HCT116 (cell line): ENCODE measurements at regions not wholly inside any gene's neighbourhood (a gene's known extent, or its start where the extent isn't known, plus 50 kb on each side); places are given as distances from the start of the nearest gene placed in this dataset.

Source experiments
- ATAC-seq: fragments of 200-7000 bp; cut with Tn5 transposase; 2 replicates; pipeline ENCODE4 v1.9.1; 2020; ENCODE audit warnings: mild to moderate bottlenecking, moderate library complexity
- BruUV-seq: library from RNA; stranded (reverse); fragments of 400-500 nt; replicated peaks from 2 replicates; lab custom pipeline; 2021; lab: Mats Ljungman, UMichigan
- CTCF ChIA-PET: fragments of 300-600 bp; sonication (Branson Sonifier 250); formaldehyde crosslinking; loops from one replicate; lab custom pipeline; 2021; ENCODE audit warnings: antibody characterized with exemption; lab: Charles Lee
- POLR2A ChIA-PET: fragments of 300-600, 350-600 bp; sonication (Branson Sonifier 250); formaldehyde crosslinking; loops from one replicate; lab custom pipeline; 2021; ENCODE audit warnings: antibody characterized with exemption; lab: Charles Lee
- RAD21 ChIA-PET, 2 experiments: fragments of 300-600 bp; sonication (Branson Sonifier 250); formaldehyde crosslinking; loops; one replicate each; lab custom pipeline; 2023; ENCODE audit warnings: low total read pairs in 2 of 2; ENCODE audit not compliant: uncharacterized antibody in 2 of 2, unreplicated experiment in 2 of 2, low non-redundant PET in 1 of 2; lab: Charles Lee
- DNase-seq: peaks from one replicate; pipeline ENCODE4 v3.0.0-alpha.2; 2010; ENCODE audit warnings: low read depth, low spot score
- H2AFZ ChIP-seq: fragments of 200-600 bp; shearing (Covaris generic), sonication (generic); 2 replicates; pipeline ENCODE4 v1.6.1; 2017; ENCODE audit warnings: low read depth, mixed run types, mixed read lengths, antibody characterized with exemption, low read length; ENCODE audit not compliant: poor library complexity, severe bottlenecking
- H3K27ac ChIP-seq: 2 replicates; pipeline ENCODE4 v1.5.1; 2012; ENCODE audit warnings: low read depth, low read length
- H3K27me3 ChIP-seq: fragments of 200-600 bp; sonication (generic); 2 replicates; pipeline ENCODE4 v1.6.1; 2016; ENCODE audit warnings: mixed run types, low read length, mixed read lengths; ENCODE audit not compliant: insufficient read depth
- H3K36me3 ChIP-seq, 2 experiments: fragments of 200-500 bp in 1 of 2; fragments of 200-600 bp in 1 of 2; sonication (Bioruptor generic) in 1 of 2; sonication (generic) in 1 of 2; 2 replicates each; pipeline versions ENCODE4 v1.5.1 to v1.6.1; 2014 to 2016; ENCODE audit warnings: low read length in 2 of 2, inconsistent platforms in 1 of 2, mixed read lengths in 1 of 2, mixed run types in 1 of 2; ENCODE audit not compliant: insufficient read depth in 2 of 2, control insufficient read depth in 1 of 2
- H3K4me1 ChIP-seq, 2 experiments: fragments of 200-600 bp in 1 of 2; sonication (generic) in 1 of 2; 2 replicates each; pipeline versions ENCODE4 v1.5.1 to v1.6.1; 2012 to 2017; ENCODE audit warnings: low read length in 2 of 2, inconsistent platforms in 1 of 2, mild to moderate bottlenecking in 1 of 2, mixed read lengths in 1 of 2, mixed run types in 1 of 2, moderate library complexity in 1 of 2; ENCODE audit not compliant: insufficient read depth in 2 of 2, control insufficient read depth in 1 of 2
- H3K4me2 ChIP-seq: fragments of 200-600 bp; sonication (generic); 2 replicates; pipeline ENCODE4 v1.6.1; 2017; ENCODE audit warnings: mixed run types, low read length, mixed read lengths
- H3K4me3 ChIP-seq, 2 experiments: fragments of 200-600 bp in 1 of 2; sonication (generic) in 1 of 2; replicated peaks in 1 of 2; 2 replicates each; pipeline ENCODE4 v1.5.1; 2011 to 2016; ENCODE audit warnings: low read length in 2 of 2, control low read depth in 1 of 2, low read depth in 1 of 2, mild to moderate bottlenecking in 1 of 2, mixed read lengths in 1 of 2, mixed run types in 1 of 2
- H3K79me2 ChIP-seq: fragments of 200-600 bp; sonication (generic); 2 replicates; pipeline ENCODE4 v1.6.1; 2017; ENCODE audit warnings: mild to moderate bottlenecking, mixed run types, low read length, moderate library complexity, mixed read lengths; ENCODE audit not compliant: insufficient read depth
- H3K9ac ChIP-seq: fragments of 200-600 bp; sonication (generic); 2 replicates; pipeline ENCODE4 v1.6.1; 2016; ENCODE audit warnings: low read length, mixed read lengths
- H3K9me2 ChIP-seq: fragments of 200-600 bp; sonication (generic), shearing (Covaris generic); 2 replicates; pipeline ENCODE4 v1.6.1; 2017; ENCODE audit warnings: mixed run types, mild to moderate bottlenecking, moderate library complexity; ENCODE audit not compliant: insufficient read depth
- H3K9me3 ChIP-seq, 2 experiments: fragments of 200-500 bp in 1 of 2; fragments of 200-600 bp in 1 of 2; sonication (Bioruptor generic) in 1 of 2; sonication (generic) in 1 of 2; 2 replicates each; pipeline ENCODE4 v1.6.1; 2014 to 2017; ENCODE audit warnings: low read length in 2 of 2, mixed read lengths in 2 of 2, inconsistent platforms in 1 of 2, low read depth in 1 of 2, mild to moderate bottlenecking in 1 of 2, mixed run types in 1 of 2, moderate library complexity in 1 of 2; ENCODE audit not compliant: control insufficient read depth in 1 of 2, insufficient read depth in 1 of 2
- H4K20me1 ChIP-seq: fragments of 200-600 bp; sonication (generic), shearing (Covaris generic); 2 replicates; pipeline ENCODE4 v1.6.1; 2017; ENCODE audit warnings: mixed run types, mild to moderate bottlenecking, moderate library complexity; ENCODE audit not compliant: insufficient read depth
- ATF3 ChIP-seq: IDR thresholded peaks from 2 replicates; pipeline ENCODE4 v1.6.1; 2012
- CBX3 ChIP-seq: IDR thresholded peaks from 2 replicates; pipeline ENCODE4 v1.6.1; 2012; ENCODE audit warnings: low read depth
- CTCF ChIP-seq, 3 experiments: fragments of 200-600 bp in 1 of 3; sonication (generic) in 1 of 3; IDR thresholded peaks in 2 of 3; conservative IDR thresholded peaks in 1 of 3; 2 replicates each; pipeline ENCODE4 v1.5.1; 2012 to 2017; ENCODE audit warnings: low read depth in 2 of 3, low read length in 2 of 3, antibody characterized with exemption in 1 of 3, borderline replicate concordance in 1 of 3, control low read depth in 1 of 3, mild to moderate bottlenecking in 1 of 3, mixed read lengths in 1 of 3, mixed run types in 1 of 3, moderate library complexity in 1 of 3; ENCODE audit not compliant: insufficient read depth in 1 of 3
- ELF1 ChIP-seq: IDR thresholded peaks from 2 replicates; pipeline ENCODE4 v1.6.1; 2012; ENCODE audit warnings: low read depth, borderline replicate concordance
- EZH2 ChIP-seq: fragments of 200-600 bp; sonication (generic); IDR thresholded peaks from 2 replicates; pipeline ENCODE4 v1.6.1; 2017; ENCODE audit warnings: antibody characterized with exemption, mixed run types
- EZH2phosphoT487 ChIP-seq: fragments of 200-600 bp; IDR thresholded peaks from 2 replicates; pipeline ENCODE4 v1.6.1; 2018; ENCODE audit warnings: antibody characterized with exemption, borderline replicate concordance
- MAX ChIP-seq: IDR thresholded peaks from 2 replicates; pipeline ENCODE4 v1.6.1; 2012
- POLR2A ChIP-seq: IDR thresholded peaks from 2 replicates; pipeline ENCODE4 v1.7.0; 2011; ENCODE audit warnings: borderline replicate concordance; ENCODE audit not compliant: insufficient read depth, insufficient read length; ENCODE audit errors: extremely low read depth
- POLR2AphosphoS5 ChIP-seq: IDR thresholded peaks from 2 replicates; pipeline ENCODE4 v1.6.1; 2011; ENCODE audit warnings: mild to moderate bottlenecking, low read depth, low read length, moderate library complexity
- RAD21 ChIP-seq: IDR thresholded peaks from 2 replicates; pipeline ENCODE4 v1.6.1; 2012; ENCODE audit warnings: low read depth, mild to moderate bottlenecking
- REST ChIP-seq: IDR thresholded peaks from 2 replicates; pipeline ENCODE4 v1.6.1; 2012; ENCODE audit warnings: low read depth
- SIN3A ChIP-seq: IDR thresholded peaks from 2 replicates; pipeline ENCODE4 v1.6.1; 2012; ENCODE audit warnings: low read depth
- SP1 ChIP-seq: IDR thresholded peaks from 2 replicates; pipeline ENCODE4 v1.6.1; 2012; ENCODE audit warnings: low read depth
- TCF7L2 ChIP-seq: IDR thresholded peaks from 2 replicates; pipeline ENCODE4 v1.7.0; 2011; ENCODE audit warnings: borderline replicate concordance, inconsistent platforms; ENCODE audit not compliant: insufficient read depth, insufficient read length; ENCODE audit errors: extremely low read depth
- ZBTB33 ChIP-seq: IDR thresholded peaks from 2 replicates; pipeline ENCODE4 v1.6.1; 2011; ENCODE audit warnings: mild to moderate bottlenecking, low read length, moderate library complexity; ENCODE audit not compliant: insufficient replicate concordance; ENCODE audit errors: extremely low read depth
- ZFX ChIP-seq: fragments of 450-650 bp; IDR thresholded peaks from 2 replicates; pipeline ENCODE4 v1.6.1; 2017
- ZNF274 ChIP-seq: fragments of 200-500 bp; sonication (Bioruptor generic); IDR thresholded peaks from 2 replicates; pipeline ENCODE4 v1.6.1; 2014; ENCODE audit warnings: mild to moderate bottlenecking, low read depth, low read length, inconsistent platforms
- intact Hi-C: fragments of 100-400 bp; cut with micrococcal nuclease; formaldehyde crosslinking; loops from 2 replicates; pipeline ENCODE4 v1.10.0; 2022

- no peak for TF ChIP-seq ZBTB33
- TF ChIP-seq RAD21, result no peak
- TF ChIP-seq CBX3, result no peak
These were observed 167.4 kb downstream of the CDC5L start (continued) for GRCh38 chr6:44554861-44555260.

- BruUV-seq, result no TSS peak
- no peaks in the 10 kb centered on the region for H3K79me2 ChIP-seq
- H2AFZ ChIP-seq, result no peak overlapping the region
- H4K20me1 ChIP-seq, result no peaks in the 10 kb centered on the region
- H3K9ac ChIP-seq, result no peak overlapping the region
- ChIA-PET RAD21 (no interaction called here), POLR2A (no interaction called here), CTCF (no interaction called here)
- intact Hi-C loops, result no loop called here
- no peaks in the 10 kb centered on the region for H3K9me3 ChIP-seq
- no peaks in the 10 kb centered on the region for H3K4me1 ChIP-seq
- no peak overlapping the region for H3K4me2 ChIP-seq
- H3K36me3 ChIP-seq, result no peaks in the 10 kb centered on the region
- no peaks in the 10 kb centered on the region for H3K27me3 ChIP-seq
- no peak for ATAC-seq
- no peak overlapping the region for H3K27ac ChIP-seq
- no peaks in the 10 kb centered on the region for H3K9me2 ChIP-seq
- H3K4me3 ChIP-seq, result no peak overlapping the region
- DNase-seq, result no peak
- TF ChIP-seq SIN3A, result no peak
- no peak for TF ChIP-seq REST
- no peak for TF ChIP-seq CBX3
- TF ChIP-seq POLR2AphosphoS5, result no peak
- no peak for TF ChIP-seq SP1
- no peak for TF ChIP-seq ELF1
- TF ChIP-seq MAX, result no peak
- TF ChIP-seq ZFX, result no peak
- no peak for TF ChIP-seq EZH2
- no peak for TF ChIP-seq EZH2phosphoT487
- TF ChIP-seq CTCF (IDR thresholded peaks at IDR 0.05 in 2 of 3, conservative IDR thresholded peaks at IDR 0.05 in 1 of 3; ENCODE audit: borderline replicate concordance in 1 of 3, insufficient read depth in 1 of 3, low read depth in 2 of 3, low read length in 2 of 3), result no peak
- TF ChIP-seq POLR2A, result no peak
- no peak for TF ChIP-seq TCF7L2
- TF ChIP-seq ZNF274, result no peak
- TF ChIP-seq ATF3, result no peak
These were observed 168.5 kb downstream of the CDC5L start for GRCh38 chr6:44556046-44556445.
